ENCODE measurements at regions not wholly inside any gene's neighbourhood (a gene's known extent, or its start where the extent isn't known, plus 50 kb on each side); places are given as distances from the start of the nearest gene placed in this dataset.
"Not testable (repeated sequence)": the region's sequence is repeated elsewhere in the genome, so short reads cannot be mapped to it uniquely, and the experiment has no call there.

DNA sequence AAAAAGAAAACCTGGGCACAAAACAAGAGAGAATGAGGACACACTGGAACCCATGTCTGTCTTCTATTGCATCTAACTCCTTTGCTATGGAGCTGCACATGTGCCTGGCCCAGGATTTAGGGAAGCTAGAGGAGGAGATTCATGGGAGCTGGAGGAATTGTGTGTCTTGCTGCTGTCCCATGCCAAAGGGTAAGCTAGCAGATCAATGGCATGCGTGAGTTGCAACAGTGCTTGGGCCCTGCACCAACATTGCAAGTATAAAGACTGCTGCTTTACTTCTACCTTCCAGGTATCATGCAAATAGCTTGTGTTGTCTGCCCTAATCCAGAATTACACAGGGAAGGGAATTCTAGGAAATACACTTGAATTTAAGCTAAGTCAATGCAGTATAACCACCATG lies 196.4 kb upstream of the IGF1 start:
- TF ChIP-seq POLR2AphosphoS5 (IDR thresholded peaks at IDR 0.05) (no peak), POLR2A (IDR thresholded peaks at IDR 0.05) (no peak)
- TF ChIP-seq, protein P1, sequence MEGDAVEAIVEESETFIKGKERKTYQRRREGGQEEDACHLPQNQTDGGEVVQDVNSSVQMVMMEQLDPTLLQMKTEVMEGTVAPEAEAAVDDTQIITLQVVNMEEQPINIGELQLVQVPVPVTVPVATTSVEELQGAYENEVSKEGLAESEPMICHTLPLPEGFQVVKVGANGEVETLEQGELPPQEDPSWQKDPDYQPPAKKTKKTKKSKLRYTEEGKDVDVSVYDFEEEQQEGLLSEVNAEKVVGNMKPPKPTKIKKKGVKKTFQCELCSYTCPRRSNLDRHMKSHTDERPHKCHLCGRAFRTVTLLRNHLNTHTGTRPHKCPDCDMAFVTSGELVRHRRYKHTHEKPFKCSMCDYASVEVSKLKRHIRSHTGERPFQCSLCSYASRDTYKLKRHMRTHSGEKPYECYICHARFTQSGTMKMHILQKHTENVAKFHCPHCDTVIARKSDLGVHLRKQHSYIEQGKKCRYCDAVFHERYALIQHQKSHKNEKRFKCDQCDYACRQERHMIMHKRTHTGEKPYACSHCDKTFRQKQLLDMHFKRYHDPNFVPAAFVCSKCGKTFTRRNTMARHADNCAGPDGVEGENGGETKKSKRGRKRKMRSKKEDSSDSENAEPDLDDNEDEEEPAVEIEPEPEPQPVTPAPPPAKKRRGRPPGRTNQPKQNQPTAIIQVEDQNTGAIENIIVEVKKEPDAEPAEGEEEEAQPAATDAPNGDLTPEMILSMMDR (IDR thresholded peaks at IDR 0.05 in 8 of 11, conservative IDR thresholded peaks at IDR 0.05 in 3 of 11) = no peak
- Histone ChIP-seq H3K4me1 (no peaks in the 10 kb centered on the region), H3K9me3 (peaks cover 5 to 37% (median 23%) of the 10 kb centered on the region in 8 donors), H3K27me3 (replicated peaks in 1 of 7) (no peaks in the 10 kb centered on the region), H3K4me3 (no peak overlapping the region), H3K36me3 (no peaks in the 10 kb centered on the region), H3K27ac (no peak overlapping the region)
- intact Hi-C loops (cut with DNase I; ENCODE audit: low total_unique reads) = no loop called here
- 81 to 94% (median 90%) methylated on average over 1 of the region's 1 CpG for WGBS, 5 donors
- DNase-seq = no peak

DNA sequence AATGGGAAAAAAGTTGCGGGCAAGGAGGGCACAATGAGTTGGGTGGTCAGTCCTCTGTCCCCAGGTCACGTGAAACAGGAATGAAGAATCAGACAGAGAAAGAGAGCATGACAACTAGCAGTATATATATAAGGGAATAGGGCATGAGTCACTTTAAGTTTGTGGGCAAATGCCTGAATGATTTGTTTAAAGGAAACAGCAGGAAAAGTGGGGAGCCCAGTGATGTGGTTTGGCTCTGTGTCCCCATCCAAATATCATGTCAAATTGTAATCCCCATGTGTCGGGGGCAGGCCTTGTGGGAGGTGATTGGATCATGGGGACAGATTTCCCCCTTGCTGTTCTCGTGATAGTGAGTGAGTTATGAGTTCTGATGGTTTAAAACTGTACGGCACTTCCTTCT lies 195.3 kb upstream of the IGF1 start:
- Histone ChIP-seq H3K9me3 (peaks cover 5 to 37% (median 23%) of the 10 kb centered on the region in 8 donors), H3K4me3 (no peak overlapping the region), H3K4me1 (no peaks in the 10 kb centered on the region), H3K27me3 (replicated peaks in 1 of 7) (no peaks in the 10 kb centered on the region), H3K27ac (no peak overlapping the region), H3K36me3 (no peaks in the 10 kb centered on the region)
- DNase-seq = no peak
- 45 to 73% (median 57%) methylated on average over 5 of the region's 5 CpGs for WGBS, 5 donors
- no peak for TF ChIP-seq POLR2A (IDR thresholded peaks at IDR 0.05)
- intact Hi-C loops (cut with DNase I; ENCODE audit: low total_unique reads) = no loop called here

DNA sequence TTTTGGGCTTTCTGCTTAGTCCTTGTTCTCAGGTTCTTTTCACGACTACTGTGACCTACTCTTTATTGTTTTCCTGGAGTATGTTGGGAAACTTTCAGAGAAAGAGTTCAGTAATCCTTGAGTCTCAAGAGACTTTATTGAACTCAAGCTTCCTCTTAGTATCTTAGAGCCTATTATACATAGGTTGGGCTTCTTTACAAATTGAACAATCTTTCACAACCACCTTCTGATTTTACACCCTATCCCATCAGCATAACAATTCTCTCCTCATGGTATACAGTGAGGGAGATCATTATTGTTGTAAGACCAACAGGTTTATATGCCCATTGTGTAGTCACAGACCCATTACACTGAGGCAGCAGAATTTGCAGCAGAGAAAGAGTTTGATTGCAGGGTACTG lies 193.2 kb upstream of the IGF1 start:
- peaks cover 5 to 30% (median 23%) of the 10 kb centered on the region in 8 donors for H3K9me3 ChIP-seq
- H3K27ac ChIP-seq = no peak overlapping the region
- 70 to 88% (median 76%) methylated on average over 1 of the region's 1 CpG for WGBS, 5 donors
- H3K36me3 ChIP-seq = no peaks in the 10 kb centered on the region
- TF ChIP-seq POLR2A (IDR thresholded peaks at IDR 0.05) = no peak
- TF ChIP-seq, protein P1 (IDR thresholded peaks at IDR 0.05 in 8 of 11, conservative IDR thresholded peaks at IDR 0.05 in 3 of 11) = no peak
- no peak for DNase-seq
- no peaks in the 10 kb centered on the region for H3K4me1 ChIP-seq
- H3K27me3 ChIP-seq (replicated peaks in 1 of 7) = peaks cover 0 to 4% (median 0%) of the 10 kb centered on the region in 7 donors
- no peak overlapping the region for H3K4me3 ChIP-seq
- intact Hi-C loops (cut with DNase I; ENCODE audit: low total_unique reads) = no loop called here

DNA sequence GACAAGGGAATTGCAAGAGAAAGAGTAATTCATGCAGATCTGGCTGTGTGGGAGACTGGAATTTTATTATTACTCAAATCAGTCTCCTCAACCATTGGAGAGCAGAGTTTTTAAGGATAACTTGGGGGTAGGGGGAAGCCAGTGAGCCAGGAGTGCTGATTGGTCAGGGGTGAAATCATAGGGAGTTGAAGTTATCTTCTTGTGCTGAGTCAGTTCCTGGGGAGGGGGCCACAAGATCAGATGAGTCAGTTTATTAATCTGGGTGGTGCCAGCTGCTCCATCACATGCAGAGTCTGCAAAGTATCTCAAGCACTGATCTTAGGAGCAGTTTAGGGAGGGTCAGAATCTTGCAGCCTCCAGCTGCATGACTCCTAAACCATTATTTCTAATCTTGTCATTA lies 191.8 kb upstream of the IGF1 start:
- H3K36me3 ChIP-seq; H3K4me3 ChIP-seq; DNase-seq; H3K27me3 ChIP-seq (replicated peaks in 1 of 7); H3K4me1 ChIP-seq; H3K27ac ChIP-seq; intact Hi-C loops (cut with DNase I; ENCODE audit: low total_unique reads): not testable (repeated sequence)
- H3K9me3 ChIP-seq = peaks cover 5 to 30% (median 23%) of the 10 kb centered on the region in 8 donors

DNA sequence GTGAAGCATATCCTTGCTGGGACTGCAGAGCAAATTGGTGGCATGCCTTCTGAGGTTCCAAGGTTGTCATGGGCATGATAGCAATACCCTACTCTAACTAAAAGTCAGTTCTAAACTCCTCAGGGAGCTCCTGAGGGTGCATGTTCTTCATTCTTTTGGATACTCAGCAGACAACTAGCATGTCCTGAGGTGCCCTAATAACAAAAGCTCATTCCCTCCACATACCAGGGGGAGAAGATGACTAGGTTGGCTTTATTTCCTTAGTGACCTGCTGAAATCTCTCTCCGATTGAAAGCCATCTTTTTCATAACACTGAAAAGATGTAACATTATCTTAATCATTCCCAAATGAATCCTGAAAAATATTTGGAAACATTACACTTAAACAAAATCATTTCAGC lies 188.7 kb upstream of the IGF1 start:
- intact Hi-C loops (cut with DNase I; ENCODE audit: low total_unique reads) = no loop called here
- H3K27ac ChIP-seq = peak overlapping the region in 3 of 8 donors; percentile 10 to 32 (median 25)
- no peaks in the 10 kb centered on the region for H3K36me3 ChIP-seq
- peaks cover 0 to 9% (median 0%) of the 10 kb centered on the region in 6 donors for H3K4me1 ChIP-seq
- peaks cover 0 to 16% (median 0%) of the 10 kb centered on the region in 7 donors for H3K27me3 ChIP-seq (replicated peaks in 1 of 7)
- no peak overlapping the region for H3K4me3 ChIP-seq
- WGBS, 5 donors = 83 to 93% (median 88%) methylated on average over 1 of the region's 1 CpG
- no peak for DNase-seq
- no peak for TF ChIP-seq POLR2A (IDR thresholded peaks at IDR 0.05)
- TF ChIP-seq, protein P1 (IDR thresholded peaks at IDR 0.05 in 8 of 11, conservative IDR thresholded peaks at IDR 0.05 in 3 of 11) = no peak
- no peak for TF ChIP-seq POLR2AphosphoS5 (IDR thresholded peaks at IDR 0.05)
- peaks cover 5 to 19% (median 15%) of the 10 kb centered on the region in 8 donors for H3K9me3 ChIP-seq

DNA sequence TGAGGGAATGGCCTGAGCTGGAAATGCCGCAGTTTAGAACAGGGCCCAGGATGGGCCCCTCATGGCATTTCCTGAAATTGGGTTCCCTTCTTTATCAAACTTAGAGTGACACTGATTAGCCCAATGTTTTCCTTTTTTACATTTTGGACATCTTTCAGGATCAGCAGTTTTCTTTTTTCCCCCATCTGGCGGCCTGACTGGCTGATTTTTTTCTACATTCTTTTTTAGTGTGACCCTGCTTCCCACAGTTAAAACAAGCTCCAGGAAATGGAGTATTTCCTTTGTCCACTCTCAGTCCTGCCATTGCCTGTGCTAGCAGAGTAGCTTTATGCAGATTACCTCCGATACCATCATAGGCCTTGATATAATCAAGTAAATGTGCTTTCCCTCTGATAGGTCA lies 185.8 kb upstream of the IGF1 start:
- H3K27me3 ChIP-seq (replicated peaks in 1 of 7) = peaks cover 0 to 16% (median 0%) of the 10 kb centered on the region in 7 donors
- peak overlapping the region in 3 of 8 donors; percentile 25 to 44 (median 43) for H3K27ac ChIP-seq
- H3K4me3 ChIP-seq; DNase-seq; H3K36me3 ChIP-seq; intact Hi-C loops (cut with DNase I; ENCODE audit: low total_unique reads); H3K4me1 ChIP-seq; H3K9me3 ChIP-seq: not testable (repeated sequence)
- 8 to 22% (median 12%) methylated on average over 3 of the region's 3 CpGs for WGBS, 5 donors
